ENCODE measurements at regions not wholly inside any gene's neighbourhood (a gene's known extent, or its start where the extent isn't known, plus 50 kb on each side); places are given as distances from the start of the nearest gene placed in this dataset.

DNA sequence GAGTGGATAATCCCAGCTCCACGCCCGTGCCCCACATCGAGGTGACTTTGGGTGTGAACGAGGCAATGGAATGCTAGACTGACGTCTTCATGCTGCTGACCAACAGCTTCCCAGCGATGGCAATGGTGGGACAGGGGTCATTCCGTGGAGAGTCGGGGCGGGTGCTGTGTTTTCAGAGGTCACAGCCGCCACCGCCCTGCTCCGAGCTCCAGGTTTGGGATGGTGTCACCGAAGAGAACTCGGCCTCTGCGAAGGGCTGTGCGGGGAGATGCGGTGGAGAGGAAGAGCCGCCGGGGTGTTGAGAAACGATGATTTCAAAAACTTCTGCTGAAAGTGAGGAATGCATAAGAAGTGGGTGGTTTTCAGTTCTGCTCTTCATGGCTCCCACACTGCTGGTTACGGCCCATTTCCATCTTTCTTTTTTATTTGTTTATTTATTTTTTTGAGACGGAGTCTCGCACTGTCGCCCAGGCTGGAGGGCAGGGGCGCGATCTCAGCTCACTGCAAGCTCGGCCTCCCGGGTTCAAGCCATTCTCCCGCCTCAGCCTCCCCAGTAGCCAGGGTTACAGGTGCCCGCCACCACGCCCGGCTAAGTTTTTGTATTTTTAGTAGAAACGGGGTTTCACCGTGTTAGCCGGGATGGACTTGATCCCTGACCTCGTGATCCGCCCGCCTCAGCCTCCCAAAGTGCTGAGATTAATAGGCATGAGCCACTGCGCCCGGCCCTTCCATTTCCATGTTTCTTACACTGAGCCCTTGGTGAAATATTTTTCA lies 142.6 kb downstream of the RTP5 start:
- TF ChIP-seq POLR2A (IDR thresholded peaks at IDR 0.05): no peak
- TF ChIP-seq, protein P1, sequence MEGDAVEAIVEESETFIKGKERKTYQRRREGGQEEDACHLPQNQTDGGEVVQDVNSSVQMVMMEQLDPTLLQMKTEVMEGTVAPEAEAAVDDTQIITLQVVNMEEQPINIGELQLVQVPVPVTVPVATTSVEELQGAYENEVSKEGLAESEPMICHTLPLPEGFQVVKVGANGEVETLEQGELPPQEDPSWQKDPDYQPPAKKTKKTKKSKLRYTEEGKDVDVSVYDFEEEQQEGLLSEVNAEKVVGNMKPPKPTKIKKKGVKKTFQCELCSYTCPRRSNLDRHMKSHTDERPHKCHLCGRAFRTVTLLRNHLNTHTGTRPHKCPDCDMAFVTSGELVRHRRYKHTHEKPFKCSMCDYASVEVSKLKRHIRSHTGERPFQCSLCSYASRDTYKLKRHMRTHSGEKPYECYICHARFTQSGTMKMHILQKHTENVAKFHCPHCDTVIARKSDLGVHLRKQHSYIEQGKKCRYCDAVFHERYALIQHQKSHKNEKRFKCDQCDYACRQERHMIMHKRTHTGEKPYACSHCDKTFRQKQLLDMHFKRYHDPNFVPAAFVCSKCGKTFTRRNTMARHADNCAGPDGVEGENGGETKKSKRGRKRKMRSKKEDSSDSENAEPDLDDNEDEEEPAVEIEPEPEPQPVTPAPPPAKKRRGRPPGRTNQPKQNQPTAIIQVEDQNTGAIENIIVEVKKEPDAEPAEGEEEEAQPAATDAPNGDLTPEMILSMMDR (IDR thresholded peaks at IDR 0.05): no peak

Data from lower leg skin (tissue), 3 donors.